ENCODE measurements at regions not wholly inside any gene's neighbourhood (a gene's known extent, or its start where the extent isn't known, plus 50 kb on each side); places are given as distances from the start of the nearest gene placed in this dataset.

GRCh38 chr6:163878698-163879097 lies 464.2 kb downstream of the QKI start:
- TF ChIP-seq, protein P1, sequence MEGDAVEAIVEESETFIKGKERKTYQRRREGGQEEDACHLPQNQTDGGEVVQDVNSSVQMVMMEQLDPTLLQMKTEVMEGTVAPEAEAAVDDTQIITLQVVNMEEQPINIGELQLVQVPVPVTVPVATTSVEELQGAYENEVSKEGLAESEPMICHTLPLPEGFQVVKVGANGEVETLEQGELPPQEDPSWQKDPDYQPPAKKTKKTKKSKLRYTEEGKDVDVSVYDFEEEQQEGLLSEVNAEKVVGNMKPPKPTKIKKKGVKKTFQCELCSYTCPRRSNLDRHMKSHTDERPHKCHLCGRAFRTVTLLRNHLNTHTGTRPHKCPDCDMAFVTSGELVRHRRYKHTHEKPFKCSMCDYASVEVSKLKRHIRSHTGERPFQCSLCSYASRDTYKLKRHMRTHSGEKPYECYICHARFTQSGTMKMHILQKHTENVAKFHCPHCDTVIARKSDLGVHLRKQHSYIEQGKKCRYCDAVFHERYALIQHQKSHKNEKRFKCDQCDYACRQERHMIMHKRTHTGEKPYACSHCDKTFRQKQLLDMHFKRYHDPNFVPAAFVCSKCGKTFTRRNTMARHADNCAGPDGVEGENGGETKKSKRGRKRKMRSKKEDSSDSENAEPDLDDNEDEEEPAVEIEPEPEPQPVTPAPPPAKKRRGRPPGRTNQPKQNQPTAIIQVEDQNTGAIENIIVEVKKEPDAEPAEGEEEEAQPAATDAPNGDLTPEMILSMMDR (IDR thresholded peaks at IDR 0.05; ENCODE audit: insufficient read depth, low read length, poor library complexity, severe bottlenecking) = no peak
- no peak for DNase-seq (ENCODE audit: extremely low read depth, insufficient read length)
- Histone ChIP-seq H3K27me3 (replicated peaks; ENCODE audit: control insufficient read depth, insufficient read depth, low read length) (no peaks in the 10 kb centered on the region), H3K4me3 (replicated peaks; ENCODE audit: low read depth, low read length) (no peak overlapping the region), H3K36me3 (ENCODE audit: control insufficient read depth, insufficient read depth, low read length) (no peaks in the 10 kb centered on the region)

- no peak for DNase-seq (ENCODE audit: extremely low read depth, insufficient read length)
- TF ChIP-seq, protein P1 (IDR thresholded peaks at IDR 0.05; ENCODE audit: insufficient read depth, low read length, poor library complexity, severe bottlenecking) = no peak
- Histone ChIP-seq H3K27me3 (replicated peaks; ENCODE audit: control insufficient read depth, insufficient read depth, low read length) (no peaks in the 10 kb centered on the region), H3K4me3 (replicated peaks; ENCODE audit: low read depth, low read length) (no peak overlapping the region), H3K36me3 (ENCODE audit: control insufficient read depth, insufficient read depth, low read length) (no peaks in the 10 kb centered on the region)
Measured at GRCh38 chr6:163877877-163878639, 463.5 kb downstream of the QKI start.

GRCh38 chr6:163876391-163876790 lies 461.9 kb downstream of the QKI start:
- Histone ChIP-seq H3K36me3 (ENCODE audit: control insufficient read depth, insufficient read depth, low read length) (no peaks in the 10 kb centered on the region), H3K27me3 (replicated peaks; ENCODE audit: control insufficient read depth, insufficient read depth, low read length) (no peaks in the 10 kb centered on the region), H3K4me3 (replicated peaks; ENCODE audit: low read depth, low read length) (no peak overlapping the region)
- TF ChIP-seq, protein P1 (IDR thresholded peaks at IDR 0.05; ENCODE audit: insufficient read depth, low read length, poor library complexity, severe bottlenecking) = no peak
- DNase-seq (ENCODE audit: extremely low read depth, insufficient read length) = no peak

- no peak for DNase-seq (ENCODE audit: extremely low read depth, insufficient read length)
- H3K4me3 ChIP-seq (replicated peaks; ENCODE audit: low read depth, low read length) = no peak overlapping the region
- no peaks in the 10 kb centered on the region for H3K27me3 ChIP-seq (replicated peaks; ENCODE audit: control insufficient read depth, insufficient read depth, low read length)
- H3K36me3 ChIP-seq (ENCODE audit: control insufficient read depth, insufficient read depth, low read length) = no peaks in the 10 kb centered on the region
- TF ChIP-seq, protein P1 (IDR thresholded peaks at IDR 0.05; ENCODE audit: insufficient read depth, low read length, poor library complexity, severe bottlenecking) = no peak
Measured at GRCh38 chr6:163874784-163875183, 460.3 kb downstream of the QKI start.

DNA sequence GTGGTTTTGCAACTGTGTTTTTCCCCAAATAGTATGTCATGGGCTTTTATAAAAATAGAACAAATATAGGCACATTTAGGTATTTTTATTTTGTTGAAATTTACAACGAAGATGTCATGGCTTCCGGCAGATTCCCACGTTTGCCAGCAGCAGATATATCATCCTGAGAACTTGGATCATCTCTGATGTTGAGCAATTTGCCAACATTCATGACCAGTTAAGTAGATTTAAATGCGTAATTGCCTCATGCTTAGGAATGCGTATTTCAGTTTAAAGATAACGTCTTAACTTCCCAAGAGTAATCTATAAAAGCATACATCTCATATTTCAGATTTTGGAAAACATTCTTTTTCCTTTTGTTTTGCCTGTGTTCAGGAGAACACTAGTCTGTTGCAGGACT lies 457.8 kb downstream of the QKI start:
- no peak for DNase-seq (ENCODE audit: extremely low read depth, insufficient read length)
- Histone ChIP-seq H3K36me3 (ENCODE audit: control insufficient read depth, insufficient read depth, low read length) (no peaks in the 10 kb centered on the region), H3K4me3 (replicated peaks; ENCODE audit: low read depth, low read length) (no peak overlapping the region), H3K27me3 (replicated peaks; ENCODE audit: control insufficient read depth, insufficient read depth, low read length) (no peaks in the 10 kb centered on the region)
- TF ChIP-seq, protein P1 (IDR thresholded peaks at IDR 0.05; ENCODE audit: insufficient read depth, low read length, poor library complexity, severe bottlenecking) = no peak

Measured in GM06990 (cell line).